Peyer's patch (tissue), 4 donors: ENCODE measurements at regions not wholly inside any gene's neighbourhood (a gene's known extent, or its start where the extent isn't known, plus 50 kb on each side); places are given as distances from the start of the nearest gene placed in this dataset.

ENCODE experiments used
- DNase-seq, 3 donors: peaks; one replicate each; pipeline ENCODE4 v3.0.0-alpha.2; 2017 to 2019
- H3K27ac ChIP-seq, 4 donors: fragments of 200-600 bp; sonication (generic); one replicate each; pipeline ENCODE4 v1.5.1; 2016 to 2019
- H3K27me3 ChIP-seq, 2 donors: fragments of 200-600 bp; sonication (generic); one replicate each; pipeline ENCODE4 v1.5.1; 2019
- H3K36me3 ChIP-seq, 3 donors: fragments of 200-600 bp; sonication (generic); one replicate each; pipeline ENCODE4 v1.5.1; 2016 to 2019
- H3K4me1 ChIP-seq, 4 donors: fragments of 200-600 bp; sonication (generic); one replicate each; pipeline ENCODE4 v1.5.1; 2016 to 2019
- H3K4me3 ChIP-seq, 4 donors: fragments of 200-600 bp; sonication (generic); 1 replicate in 3 of 4; 2 replicates in 1 of 4; pipeline ENCODE4 v1.5.1; 2016 to 2019; ENCODE audit warnings: mild to moderate bottlenecking in 1 of 4
- H3K9me3 ChIP-seq, 4 donors: fragments of 200-600 bp; sonication (generic); one replicate each; pipeline ENCODE4 v1.5.1; 2016 to 2019; ENCODE audit warnings: mild to moderate bottlenecking in 1 of 4
- CTCF ChIP-seq, 6 experiments: fragments of 450-650 bp in 4 of 6; fragments of 200-600 bp in 2 of 6; sonication (generic) in 1 of 6; IDR thresholded peaks; one replicate each; pipeline ENCODE4 v1.5.1; 2017 to 2019; ENCODE audit warnings: antibody characterized with exemption in 6 of 6, mild to moderate bottlenecking in 3 of 6, moderate library complexity in 1 of 6
- POLR2A ChIP-seq, 2 donors: fragments of 450-650 bp; IDR thresholded peaks; one replicate each; pipeline ENCODE4 v1.5.1; 2017; ENCODE audit warnings: antibody characterized with exemption in 2 of 2, mild to moderate bottlenecking in 2 of 2, moderate library complexity in 2 of 2

- Histone ChIP-seq H3K36me3 (no peaks in the 10 kb centered on the region), H3K4me3 (no peak overlapping the region), H3K27me3 (no peaks in the 10 kb centered on the region), H3K4me1 (no peaks in the 10 kb centered on the region), H3K27ac (no peak overlapping the region), H3K9me3 (no peaks in the 10 kb centered on the region)
- DNase-seq: no peak
- no peak for TF ChIP-seq CTCF (IDR thresholded peaks at IDR 0.05)
- TF ChIP-seq POLR2A (IDR thresholded peaks at IDR 0.05): no peak
Measured at GRCh38 chr5:86523718-86524117, 94.0 kb upstream of the COX7C start.

GRCh38 chr5:86525622-86526021 is 92.1 kb upstream of the COX7C start:
- no peak for DNase-seq
- H3K4me1 ChIP-seq: no peaks in the 10 kb centered on the region
- no peak overlapping the region for H3K4me3 ChIP-seq
- H3K9me3 ChIP-seq: no peaks in the 10 kb centered on the region
- no peak for TF ChIP-seq CTCF (IDR thresholded peaks at IDR 0.05)
- no peak for TF ChIP-seq POLR2A (IDR thresholded peaks at IDR 0.05)
- no peaks in the 10 kb centered on the region for H3K36me3 ChIP-seq
- H3K27ac ChIP-seq: no peak overlapping the region
- H3K27me3 ChIP-seq: no peaks in the 10 kb centered on the region

- Histone ChIP-seq H3K27me3 (no peaks in the 10 kb centered on the region), H3K36me3 (no peaks in the 10 kb centered on the region), H3K27ac (peak overlapping the region in 2 of 4 donors; percentile 28 to 48), H3K4me3 (no peak overlapping the region), H3K9me3 (no peaks in the 10 kb centered on the region), H3K4me1 (no peaks in the 10 kb centered on the region)
- peak in 2 of 3 donors; percentile 72 to 81 for DNase-seq
- TF ChIP-seq POLR2A (IDR thresholded peaks at IDR 0.05) (peak in 1 of 2 donors; percentile 18), CTCF (IDR thresholded peaks at IDR 0.05) (no peak)
Measured at GRCh38 chr5:86526811-86527348, 90.9 kb upstream of the COX7C start.

- Histone ChIP-seq H3K27ac (no peak overlapping the region), H3K9me3 (no peaks in the 10 kb centered on the region), H3K36me3 (no peaks in the 10 kb centered on the region), H3K27me3 (no peaks in the 10 kb centered on the region), H3K4me1 (no peaks in the 10 kb centered on the region), H3K4me3 (no peak overlapping the region)
- no peak for DNase-seq
- TF ChIP-seq CTCF (IDR thresholded peaks at IDR 0.05) (no peak), POLR2A (IDR thresholded peaks at IDR 0.05) (no peak)
Measured at GRCh38 chr5:86532429-86532828, 85.3 kb upstream of the COX7C start.

GRCh38 chr5:86536396-86536795 is 81.3 kb upstream of the COX7C start:
- Histone ChIP-seq H3K4me1 (no peaks in the 10 kb centered on the region), H3K4me3 (no peak overlapping the region), H3K9me3 (no peaks in the 10 kb centered on the region), H3K27me3 (no peaks in the 10 kb centered on the region), H3K36me3 (no peaks in the 10 kb centered on the region), H3K27ac (peak overlapping the region in 1 of 4 donors; percentile 51)
- DNase-seq: peak in 1 of 3 donors; percentile 47
- TF ChIP-seq CTCF (IDR thresholded peaks at IDR 0.05): no peak
- no peak for TF ChIP-seq POLR2A (IDR thresholded peaks at IDR 0.05)

- Histone ChIP-seq H3K4me1 (no peaks in the 10 kb centered on the region), H3K36me3 (no peaks in the 10 kb centered on the region), H3K27me3 (no peaks in the 10 kb centered on the region), H3K9me3 (no peaks in the 10 kb centered on the region), H3K27ac (no peak overlapping the region), H3K4me3 (no peak overlapping the region)
- DNase-seq: no peak
- no peak for TF ChIP-seq CTCF (IDR thresholded peaks at IDR 0.05)
- no peak for TF ChIP-seq POLR2A (IDR thresholded peaks at IDR 0.05)
Measured at GRCh38 chr5:86542532-86542931, 75.2 kb upstream of the COX7C start.
